AML-193 (cell line): ENCODE measurements at regions not wholly inside any gene's neighbourhood (a gene's known extent, or its start where the extent isn't known, plus 50 kb on each side); places are given as distances from the start of the nearest gene placed in this dataset.

Source experiments
- DNase-seq, 2 experiments: peaks; one replicate each; lab custom pipeline; 2025; lab: John Stamatoyannopoulos, UW

GRCh38 chr4:182141061-182141460 is 102.1 kb upstream of the TENM3 start:
- no peak for DNase-seq

- DNase-seq = no peak
These were observed 100.8 kb upstream of the TENM3 start for GRCh38 chr4:182142176-182143085.

- DNase-seq = no peak
These were observed 99.9 kb upstream of the TENM3 start for GRCh38 chr4:182143086-182143821.

GRCh38 chr4:182143822-182144625 is 99.2 kb upstream of the TENM3 start:
- DNase-seq = no peak

- DNase-seq = no peak
These were observed 98.4 kb upstream of the TENM3 start for GRCh38 chr4:182144626-182145333.

- DNase-seq = no peak
These were observed 97.8 kb upstream of the TENM3 start for GRCh38 chr4:182145334-182145905.

GRCh38 chr4:182147391-182147790 is 95.8 kb upstream of the TENM3 start:
- DNase-seq = no peak

GRCh38 chr4:182150645-182151044 is 92.6 kb upstream of the TENM3 start:
- no peak for DNase-seq

GRCh38 chr4:182155806-182156205 is 87.4 kb upstream of the TENM3 start:
- DNase-seq = no peak

- DNase-seq = no peak
These were observed 80.0 kb upstream of the TENM3 start for GRCh38 chr4:182163180-182163579.

GRCh38 chr4:182169572-182169971 is 73.6 kb upstream of the TENM3 start:
- no peak for DNase-seq

- no peak for DNase-seq
These were observed 73.2 kb upstream of the TENM3 start for GRCh38 chr4:182169987-182170386.

- no peak for DNase-seq
These were observed 72.7 kb upstream of the TENM3 start for GRCh38 chr4:182170417-182170935.

- DNase-seq = no peak
These were observed 68.2 kb upstream of the TENM3 start for GRCh38 chr4:182174979-182175378.

- DNase-seq = no peak
These were observed 67.2 kb upstream of the TENM3 start for GRCh38 chr4:182175788-182176519.

- no peak for DNase-seq
These were observed 66.0 kb upstream of the TENM3 start for GRCh38 chr4:182177166-182177565.

- DNase-seq = no peak
These were observed 64.1 kb upstream of the TENM3 start for GRCh38 chr4:182179105-182179504.

- DNase-seq = no peak
These were observed 63.5 kb upstream of the TENM3 start for GRCh38 chr4:182179751-182180150.

GRCh38 chr4:182185491-182185890 is 57.7 kb upstream of the TENM3 start:
- no peak for DNase-seq

- DNase-seq = no peak
These were observed 55.5 kb upstream of the TENM3 start for GRCh38 chr4:182187674-182188073.
